T-cell (primary cell): ENCODE measurements at regions not wholly inside any gene's neighbourhood (a gene's known extent, or its start where the extent isn't known, plus 50 kb on each side); places are given as distances from the start of the nearest gene placed in this dataset.

Experiments
- ATAC-seq, 4 experiments: fragments of 200-7000 bp in 3 of 4; fragments of 150-1000 bp in 1 of 4; cut with Tn5 transposase; replicated peaks in 1 of 4; 1 replicate in 3 of 4; 2 replicates in 1 of 4; pipeline ENCODE4 v1.10.0; 2021; ENCODE audit warnings: moderate library complexity in 3 of 4, mild to moderate bottlenecking in 2 of 4, moderate number of reproducible peaks in 1 of 4
- CTCF ChIA-PET, 2 donors: fragments of 300-600 bp; sonication (Branson Sonifier 250); formaldehyde crosslinking; loops; one replicate each; lab custom pipeline; 2022; ENCODE audit warnings: antibody characterized with exemption in 2 of 2; lab: Charles Lee
- POLR2A ChIA-PET, 2 donors: fragments of 300-600 bp; sonication (Branson Sonifier 250); formaldehyde crosslinking; loops; one replicate each; lab custom pipeline; 2022; ENCODE audit warnings: antibody characterized with exemption in 2 of 2; lab: Charles Lee
- DNase-seq, 35 experiments: peaks; one replicate each; pipeline versions ENCODE4 v3.0.0 to v3.0.0-alpha.2; 2013 to 2023
- H3K27ac ChIP-seq: one replicate; pipeline ENCODE4 v1.5.1; 2013; ENCODE audit warnings: low read length
- H3K27me3 ChIP-seq, 2 experiments: replicated peaks in 1 of 2; 1 replicate in 1 of 2; 2 replicates in 1 of 2; pipeline versions ENCODE4 v1.6.1 to v1.7.0; 2013; ENCODE audit warnings: low read length in 1 of 2, mixed read lengths in 1 of 2; ENCODE audit not compliant: control insufficient read depth in 2 of 2, insufficient read depth in 2 of 2; ENCODE audit errors: extremely low read depth in 1 of 2
- H3K36me3 ChIP-seq, 2 donors: 1 replicate in 1 of 2; 2 replicates in 1 of 2; pipeline versions ENCODE4 v1.6.1 to v1.7.0; 2013; ENCODE audit warnings: low read length in 1 of 2; ENCODE audit not compliant: control insufficient read depth in 2 of 2, insufficient read depth in 1 of 2; ENCODE audit errors: extremely low read depth in 1 of 2
- H3K4me1 ChIP-seq, 2 experiments: 1 replicate in 1 of 2; 2 replicates in 1 of 2; pipeline versions ENCODE4 v1.6.1 to v1.7.0; 2013; ENCODE audit warnings: low read length in 2 of 2, mixed read lengths in 1 of 2; ENCODE audit not compliant: insufficient read depth in 2 of 2, control insufficient read depth in 1 of 2; ENCODE audit errors: extremely low read depth in 1 of 2
- H3K4me3 ChIP-seq, 2 donors: 1 replicate in 1 of 2; 2 replicates in 1 of 2; pipeline versions ENCODE4 v1.5.1 to v1.7.0; 2013; ENCODE audit warnings: mild to moderate bottlenecking in 2 of 2, low read length in 1 of 2, moderate library complexity in 1 of 2; ENCODE audit not compliant: control insufficient read depth in 1 of 2; ENCODE audit errors: extremely low read depth in 1 of 2
- H3K9me3 ChIP-seq: 2 replicates; pipeline ENCODE4 v1.7.0; 2013
- H3K27ac Mint-ChIP-seq, 2 donors: one replicate each; pipeline ENCODE4 v1.8.0; 2020 to 2021; ENCODE audit warnings: mild to moderate bottlenecking in 2 of 2, mixed read lengths in 2 of 2
- H3K27me3 Mint-ChIP-seq, 2 donors: one replicate each; pipeline ENCODE4 v1.8.0; 2021 to 2022; ENCODE audit warnings: mixed read lengths in 2 of 2
- H3K36me3 Mint-ChIP-seq: one replicate; pipeline ENCODE4 v1.8.0; 2021; ENCODE audit warnings: mixed read lengths
- H3K4me1 Mint-ChIP-seq, 3 donors: one replicate each; pipeline ENCODE4 v1.8.0; 2020 to 2022; ENCODE audit warnings: mixed read lengths in 3 of 3, mild to moderate bottlenecking in 1 of 3
- H3K4me3 Mint-ChIP-seq, 3 donors: one replicate each; pipeline ENCODE4 v1.8.0; 2020 to 2022; ENCODE audit warnings: mild to moderate bottlenecking in 3 of 3, mixed read lengths in 3 of 3, moderate library complexity in 3 of 3
- H3K9me3 Mint-ChIP-seq, 3 donors: one replicate each; pipeline ENCODE4 v1.8.0; 2020 to 2022; ENCODE audit warnings: mixed read lengths in 3 of 3
- WGBS: methylation state at CpG from one replicate; pipeline ENCODE4 v1.1.5; 2013; ENCODE audit warnings: missing lambda C conversion rate; ENCODE audit not compliant: insufficient coverage; 5-methylcytosine and 5-hydroxymethylcytosine counted together

DNA sequence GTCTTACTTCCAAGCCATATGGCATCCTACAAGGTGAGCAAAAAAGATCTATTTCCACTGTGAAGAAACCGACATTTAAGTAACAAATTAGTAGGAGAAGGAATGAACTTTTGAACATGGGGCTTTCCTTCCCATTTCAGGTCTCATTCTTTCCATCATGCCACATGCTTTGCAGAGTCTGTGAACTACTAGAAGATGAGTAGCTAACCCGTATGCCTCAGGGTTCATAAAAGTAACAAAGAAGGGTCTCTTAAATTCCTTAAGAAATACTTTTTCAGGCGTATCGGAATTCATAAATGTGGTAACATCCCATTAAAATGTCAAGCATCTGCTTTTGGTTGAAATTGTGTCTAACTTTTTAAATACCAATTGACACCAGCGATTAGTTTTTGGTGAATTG is 81.3 kb upstream of the TNS3 start:
- Histone ChIP-seq H3K4me3 (no peak overlapping the region), H3K27ac (no peak overlapping the region), H3K36me3 (no peaks in the 10 kb centered on the region), H3K4me1 (no peaks in the 10 kb centered on the region), H3K9me3 (no peaks in the 10 kb centered on the region), H3K27me3 (peaks cover 0 to 2% of the 10 kb centered on the region in 2 experiments)
- no peak for ATAC-seq
- CTCF ChIA-PET, result no interaction called here
- no peaks in the 10 kb centered on the region for H3K4me1 Mint-ChIP-seq
- no peak for DNase-seq
- H3K9me3 Mint-ChIP-seq, result no peaks in the 10 kb centered on the region
- no peak overlapping the region for H3K27ac Mint-ChIP-seq
- POLR2A ChIA-PET, result no interaction called here
- no peaks in the 10 kb centered on the region for H3K36me3 Mint-ChIP-seq
- no peak overlapping the region for H3K4me3 Mint-ChIP-seq
- WGBS, result no CpG with 5 or more reads among the region's 5 CpGs
- H3K27me3 Mint-ChIP-seq, result no peaks in the 10 kb centered on the region

DNA sequence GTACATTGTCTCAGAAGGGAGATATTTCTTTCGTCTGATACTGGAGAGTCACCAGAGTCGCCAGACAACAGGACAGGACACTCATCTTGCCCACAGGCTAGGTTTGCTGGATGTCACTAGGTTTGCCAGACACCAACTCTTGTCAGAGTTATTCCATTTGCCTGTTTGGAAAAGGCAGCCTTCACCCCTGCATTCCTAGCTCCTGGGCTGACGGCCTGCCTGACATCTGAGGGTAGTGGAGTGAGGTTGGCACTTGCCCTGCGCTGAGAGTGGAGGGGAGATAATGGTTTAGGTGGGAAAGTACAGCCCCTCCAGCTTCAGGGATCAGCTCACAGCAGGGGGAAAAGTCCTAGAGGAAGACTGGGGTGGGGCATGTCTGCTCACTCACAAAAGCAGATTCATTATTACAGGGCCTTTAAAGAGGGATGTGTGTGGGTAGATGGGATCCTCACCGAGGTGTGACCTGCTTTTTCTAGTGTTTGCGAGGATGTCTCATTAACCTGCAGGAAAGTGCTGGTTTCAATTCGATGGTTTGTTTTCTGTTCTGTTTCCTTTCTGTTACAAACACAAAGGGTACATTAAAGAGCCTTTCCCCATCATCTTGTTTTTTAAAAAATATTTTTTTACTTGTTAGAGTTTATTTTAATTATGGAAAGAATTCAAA is 79.3 kb upstream of the TNS3 start:
- no peak overlapping the region for H3K4me3 ChIP-seq
- Mint-ChIP-seq H3K4me3 (no peak overlapping the region), H3K9me3 (no peaks in the 10 kb centered on the region), H3K36me3 (no peaks in the 10 kb centered on the region), H3K4me1 (no peaks in the 10 kb centered on the region), H3K27ac (no peak overlapping the region), H3K27me3 (no peaks in the 10 kb centered on the region)
- 82% methylated on average over 2 of the region's 7 CpGs for WGBS
- H3K27me3 ChIP-seq, result no peaks in the 10 kb centered on the region
- no peak overlapping the region for H3K27ac ChIP-seq
- no peaks in the 10 kb centered on the region for H3K36me3 ChIP-seq
- no peaks in the 10 kb centered on the region for H3K9me3 ChIP-seq
- ChIA-PET CTCF (no interaction called here), POLR2A (no interaction called here)
- no peaks in the 10 kb centered on the region for H3K4me1 ChIP-seq
- no peak for ATAC-seq
- DNase-seq, result no peak

DNA sequence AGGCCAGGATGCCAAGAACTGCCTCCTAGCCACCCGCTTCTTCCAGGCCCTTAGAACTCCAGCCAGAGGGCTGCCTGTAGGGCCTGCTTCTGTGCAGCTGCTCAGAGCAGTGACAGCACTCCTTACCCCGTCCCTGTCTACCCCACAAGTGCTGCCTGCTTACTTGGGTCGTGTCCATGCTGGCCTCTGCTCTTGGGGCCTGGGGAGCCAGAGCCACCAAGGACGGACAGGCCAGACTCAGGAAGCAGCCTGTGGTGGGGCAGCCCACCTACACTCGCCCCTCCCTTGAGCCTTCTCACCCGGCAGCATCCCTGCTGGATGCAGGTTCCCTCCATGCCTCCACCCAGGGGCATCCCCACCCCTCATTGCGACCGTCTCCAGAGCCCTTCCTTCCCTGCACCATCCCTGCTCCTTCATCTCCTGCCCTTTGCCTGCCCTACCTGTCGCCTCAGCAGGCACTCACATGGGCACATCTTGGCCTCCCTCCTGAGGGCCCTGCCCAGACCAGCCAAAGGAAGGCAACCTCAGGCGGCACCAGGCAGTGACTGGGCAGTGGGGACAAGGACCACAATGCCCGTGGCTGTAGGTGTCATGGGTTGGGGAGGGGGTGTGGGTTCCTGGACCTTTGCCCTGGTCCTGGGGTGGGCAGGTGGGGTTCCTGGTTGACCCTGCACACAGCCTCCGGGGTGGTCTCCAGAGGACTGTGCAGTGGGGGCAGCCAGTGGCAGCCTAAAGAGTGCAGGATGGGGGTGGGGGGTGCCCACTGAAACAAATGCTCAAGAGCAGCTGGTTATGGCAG is 78.0 kb upstream of the TNS3 start:
- Histone ChIP-seq H3K4me1 (no peaks in the 10 kb centered on the region), H3K4me3 (no peak overlapping the region), H3K36me3 (no peaks in the 10 kb centered on the region), H3K27me3 (no peaks in the 10 kb centered on the region), H3K27ac (no peak overlapping the region), H3K9me3 (no peaks in the 10 kb centered on the region)
- Mint-ChIP-seq H3K9me3 (no peaks in the 10 kb centered on the region), H3K27me3 (no peaks in the 10 kb centered on the region), H3K4me3 (no peak overlapping the region), H3K27ac (no peak overlapping the region), H3K4me1 (no peaks in the 10 kb centered on the region), H3K36me3 (no peaks in the 10 kb centered on the region)
- POLR2A ChIA-PET, result no interaction called here
- ATAC-seq, result no peak
- 77% methylated on average over 10 of the region's 12 CpGs for WGBS
- CTCF ChIA-PET, result no interaction called here
- no peak for DNase-seq

DNA sequence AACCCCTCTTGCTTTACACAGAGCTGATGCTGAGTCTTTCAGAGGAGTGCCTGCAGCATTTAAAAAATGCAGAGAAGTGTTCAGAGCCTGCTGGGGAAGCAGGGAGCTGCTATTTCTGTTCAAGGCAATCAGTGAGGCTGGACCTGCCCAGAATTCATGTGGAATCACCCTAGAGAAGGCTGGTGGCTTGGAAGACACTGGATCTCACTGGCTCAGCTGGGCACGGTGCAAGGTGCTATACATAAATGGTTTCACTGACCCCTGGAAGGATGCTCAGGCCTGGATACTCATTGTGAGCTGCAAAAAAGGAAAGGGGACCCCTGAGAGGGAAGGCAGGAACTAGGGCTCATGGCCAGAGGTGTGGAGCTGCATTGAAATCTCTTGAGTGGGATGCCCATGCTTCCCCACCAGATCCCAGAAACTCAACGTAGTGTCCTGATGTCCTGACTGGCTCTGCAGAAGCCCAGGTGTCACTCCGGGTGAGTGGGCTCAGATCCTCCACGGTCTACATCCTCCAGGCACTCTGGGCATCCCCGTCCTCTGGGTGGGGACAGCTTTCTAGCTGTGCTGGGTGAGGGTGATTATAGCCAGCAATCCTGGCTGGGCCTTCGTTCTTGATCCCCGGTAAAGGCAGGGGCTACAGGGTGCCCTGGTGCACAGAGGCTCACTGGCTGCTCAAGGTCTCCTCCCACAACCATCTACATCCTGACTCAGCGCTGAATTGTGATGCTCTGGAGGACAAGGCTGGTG is 77.2 kb upstream of the TNS3 start:
- no peak overlapping the region for H3K27ac Mint-ChIP-seq
- no peak overlapping the region for H3K4me3 Mint-ChIP-seq
- H3K9me3 Mint-ChIP-seq, result no peaks in the 10 kb centered on the region
- Histone ChIP-seq H3K4me3 (no peak overlapping the region), H3K27ac (no peak overlapping the region), H3K4me1 (no peaks in the 10 kb centered on the region), H3K27me3 (no peaks in the 10 kb centered on the region), H3K9me3 (no peaks in the 10 kb centered on the region), H3K36me3 (no peaks in the 10 kb centered on the region)
- DNase-seq, result no peak
- ChIA-PET POLR2A (no interaction called here), CTCF (no interaction called here)
- H3K36me3 Mint-ChIP-seq, result no peaks in the 10 kb centered on the region
- WGBS, result 89% methylated on average over 2 of the region's 8 CpGs
- H3K27me3 Mint-ChIP-seq, result no peaks in the 10 kb centered on the region
- H3K4me1 Mint-ChIP-seq, result no peaks in the 10 kb centered on the region
- ATAC-seq, result no peak

- ChIA-PET POLR2A (no interaction called here), CTCF (no interaction called here)
- no peaks in the 10 kb centered on the region for H3K4me1 ChIP-seq
- no peak overlapping the region for H3K4me3 ChIP-seq
- no peaks in the 10 kb centered on the region for H3K36me3 Mint-ChIP-seq
- no peak overlapping the region for H3K27ac Mint-ChIP-seq
- no peaks in the 10 kb centered on the region for H3K36me3 ChIP-seq
- DNase-seq (no peak), ATAC-seq (no peak)
- no peak overlapping the region for H3K27ac ChIP-seq
- no peaks in the 10 kb centered on the region for H3K9me3 Mint-ChIP-seq
- no peaks in the 10 kb centered on the region for H3K27me3 ChIP-seq
- WGBS, result 93% methylated on average over 3 of the region's 8 CpGs
- no peaks in the 10 kb centered on the region for H3K4me1 Mint-ChIP-seq
- no peak overlapping the region for H3K4me3 Mint-ChIP-seq
- H3K27me3 Mint-ChIP-seq, result no peaks in the 10 kb centered on the region
- H3K9me3 ChIP-seq, result no peaks in the 10 kb centered on the region
These were observed 75.2 kb upstream of the TNS3 start for GRCh38 chr7:47657126-47657525.

- 75% methylated on average over 6 of the region's 14 CpGs for WGBS
- H3K36me3 ChIP-seq, result no peaks in the 10 kb centered on the region
- Mint-ChIP-seq H3K4me3 (no peak overlapping the region), H3K9me3 (no peaks in the 10 kb centered on the region), H3K27me3 (no peaks in the 10 kb centered on the region), H3K36me3 (no peaks in the 10 kb centered on the region), H3K27ac (no peak overlapping the region), H3K4me1 (no peaks in the 10 kb centered on the region)
- H3K4me1 ChIP-seq, result no peaks in the 10 kb centered on the region
- no peaks in the 10 kb centered on the region for H3K27me3 ChIP-seq
- no peak overlapping the region for H3K27ac ChIP-seq
- no peak for ATAC-seq
- no peak for DNase-seq
- ChIA-PET POLR2A (interaction anchor here in 1 of 2 donors (0.6 kb wide), 1 partner anchor 14 kb away, joined by 4 read pairs; no protein-coding TSS in a partner anchor), CTCF (interaction anchor here in 1 of 2 donors (0.6 kb wide), 1 partner anchor 454 kb away, joined by 4 read pairs; no protein-coding TSS in a partner anchor)
- no peak overlapping the region for H3K4me3 ChIP-seq
- H3K9me3 ChIP-seq, result no peaks in the 10 kb centered on the region
These were observed 72.9 kb upstream of the TNS3 start for GRCh38 chr7:47654672-47655298.
